NCI-H2081 treated with DMSO at 0.1 percent for 48 hours (cell line): ENCODE measurements at regions not wholly inside any gene's neighbourhood (a gene's known extent, or its start where the extent isn't known, plus 50 kb on each side); places are given as distances from the start of the nearest gene placed in this dataset.
"Not testable (repeated sequence)": the region's sequence is repeated elsewhere in the genome, so short reads cannot be mapped to it uniquely, and the experiment has no call there.

Source experiments
- DNase-seq: peaks from one replicate; lab custom pipeline; 2025; lab: John Stamatoyannopoulos, UW

DNA sequence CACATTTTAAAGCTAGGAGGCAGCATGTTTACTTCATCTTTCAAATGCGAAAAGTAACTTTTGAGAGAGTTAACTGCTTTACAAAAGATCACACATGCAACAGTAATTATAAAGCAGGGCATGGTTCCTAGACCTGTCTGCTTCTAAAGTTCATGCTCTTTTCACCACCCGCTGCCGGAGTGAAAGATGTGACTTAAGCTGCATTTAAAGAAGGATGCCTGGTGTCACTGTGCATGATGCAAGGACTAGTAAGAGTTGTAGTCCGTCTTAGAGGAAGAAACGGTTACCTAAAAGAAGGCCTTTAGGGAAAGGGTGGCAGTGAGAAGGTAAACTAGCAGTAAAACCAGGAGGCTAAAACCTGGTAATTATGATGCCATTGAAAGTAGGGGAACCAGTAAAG is 1689.1 kb downstream of the KCNT2 start:
- no peak for DNase-seq

- DNase-seq, result no peak
Observed at GRCh38 chr1:194917769-194918168, 1690.5 kb downstream of the KCNT2 start.

DNA sequence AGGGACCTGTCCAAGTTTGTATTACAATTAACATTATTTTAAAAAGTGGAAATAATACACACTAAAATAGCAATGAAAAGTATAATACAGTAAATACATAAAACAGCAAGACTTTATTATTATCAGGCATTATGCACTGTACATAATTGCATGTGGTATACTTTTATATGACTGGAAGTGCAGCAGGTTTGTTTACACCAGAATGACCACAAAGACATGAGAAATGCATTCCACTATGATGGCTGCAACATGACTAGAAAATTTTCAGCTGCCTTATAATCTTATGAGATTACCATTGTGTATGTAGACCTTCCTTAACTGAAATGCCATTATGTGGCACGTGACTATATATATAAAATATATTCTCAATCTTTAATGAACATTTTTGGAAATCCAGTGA is 1699.6 kb downstream of the KCNT2 start:
- DNase-seq, result no peak

- no peak for DNase-seq
Observed at GRCh38 chr1:194903524-194903923, 1704.7 kb downstream of the KCNT2 start.

DNA sequence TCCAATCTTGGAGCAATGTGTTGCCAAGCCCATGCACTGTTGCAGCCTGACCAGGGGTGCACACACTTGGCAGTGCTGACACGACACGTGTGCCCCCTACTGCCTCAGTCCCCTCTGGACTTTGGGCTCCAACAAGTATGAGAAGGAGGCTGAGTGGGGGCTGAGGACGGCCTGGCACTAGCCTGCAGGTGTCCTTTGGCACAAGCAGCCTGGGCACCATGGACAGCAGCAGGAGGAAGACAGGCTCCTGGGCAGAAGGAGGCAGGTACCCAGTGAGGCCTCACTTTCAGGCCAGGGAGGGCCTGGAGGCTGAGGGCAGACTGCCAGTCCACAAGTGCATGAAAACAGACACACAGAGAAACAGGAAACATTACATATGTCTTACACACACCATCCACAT is 1702.9 kb upstream of the B3GALT2 start:
- DNase-seq, result no peak

DNA sequence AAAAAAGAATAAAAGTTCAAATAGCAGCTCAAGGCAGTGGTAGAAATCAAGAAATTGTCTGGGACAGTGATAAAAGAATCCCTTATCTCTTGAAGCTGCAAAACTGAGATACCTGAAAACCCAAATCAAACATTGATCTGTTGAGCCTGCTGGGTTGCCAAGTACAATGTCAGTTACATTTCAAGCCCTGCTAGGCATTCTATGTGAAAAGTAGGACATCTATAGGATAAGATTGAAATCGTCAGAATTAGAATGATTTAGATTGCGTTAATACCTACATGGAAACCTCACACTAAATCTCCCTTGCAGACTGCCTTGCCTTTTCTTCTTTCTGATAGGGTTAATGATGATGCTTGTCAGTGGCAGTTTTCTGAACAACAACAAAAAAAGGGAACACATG is 1684.4 kb upstream of the B3GALT2 start:
- no peak for DNase-seq

DNA sequence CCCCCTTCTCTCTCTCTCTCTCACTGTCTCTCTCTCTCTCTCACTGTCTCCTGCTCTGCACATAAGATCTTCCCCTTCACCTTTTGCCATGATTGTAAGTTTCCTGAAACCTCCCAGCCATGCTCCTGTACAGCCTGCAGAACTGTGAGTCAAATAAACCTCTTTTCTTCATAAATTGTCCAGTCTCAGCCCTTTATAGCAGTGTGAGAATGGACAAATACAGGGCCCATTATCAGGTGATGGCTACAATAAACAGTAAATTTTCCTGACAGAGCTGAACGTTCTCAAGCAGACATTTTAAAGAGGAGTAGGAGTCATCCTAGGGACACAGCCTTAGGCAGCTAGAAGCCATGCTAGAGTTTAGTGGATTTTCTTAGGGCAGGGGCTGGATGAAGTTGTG is 1679.7 kb upstream of the B3GALT2 start:
- DNase-seq, result no peak

DNA sequence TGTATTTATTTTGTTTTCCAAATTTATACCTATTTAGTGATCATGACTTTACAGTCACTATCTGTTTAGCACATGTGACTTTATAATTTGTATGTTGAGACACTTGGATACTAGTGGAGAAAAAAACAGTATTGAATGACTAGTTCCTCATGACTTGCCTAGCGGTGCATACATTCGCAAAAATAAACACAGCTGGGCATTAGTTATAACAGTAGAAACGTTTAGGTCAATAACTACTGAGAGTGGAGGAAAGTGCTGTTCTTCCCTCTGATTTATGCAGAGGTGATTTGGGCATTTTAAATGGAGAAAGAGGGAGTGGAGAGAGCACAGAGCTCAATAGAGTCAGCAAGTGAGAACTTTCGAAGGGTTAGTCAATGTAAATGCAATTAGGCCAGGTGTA is 1679.0 kb upstream of the B3GALT2 start:
- DNase-seq, result peak; percentile 24

GRCh38 chr1:194862129-194862528 is 1675.7 kb upstream of the B3GALT2 start:
- DNase-seq, result no peak

- DNase-seq, result no peak
Observed at GRCh38 chr1:194860248-194861201, 1674.1 kb upstream of the B3GALT2 start.

DNA sequence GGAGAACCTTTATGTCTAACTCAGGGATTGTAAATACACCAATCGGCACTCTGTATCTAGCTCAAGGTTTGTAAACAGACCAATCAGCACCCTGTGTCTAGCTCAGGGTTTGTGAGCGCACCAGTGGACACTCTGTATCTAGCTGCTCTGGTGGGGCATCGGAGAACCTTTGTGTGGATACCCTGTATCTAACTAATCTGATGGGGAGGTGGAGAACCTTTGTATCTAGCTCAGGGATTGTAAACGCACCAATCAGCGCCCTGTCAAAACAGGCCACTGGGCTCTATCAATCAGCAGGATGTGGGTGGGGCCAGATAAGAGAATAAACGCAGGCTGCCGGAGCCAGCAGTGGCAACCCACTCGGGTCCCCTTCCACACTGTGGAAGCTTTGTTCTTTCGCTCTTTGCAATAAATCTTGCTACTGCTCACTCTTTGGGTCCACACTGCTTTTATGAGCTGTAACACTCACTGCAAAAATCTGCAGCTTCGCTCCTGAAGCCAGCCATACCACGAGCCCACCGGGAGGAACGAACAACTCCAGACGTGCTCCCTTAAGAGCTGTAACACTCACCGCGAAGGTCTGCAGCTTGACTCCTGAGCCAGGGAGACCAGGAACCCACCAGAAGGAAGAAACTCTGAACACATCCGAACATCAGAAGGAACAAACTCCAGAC is 1673.2 kb upstream of the B3GALT2 start:
- DNase-seq, result not testable (repeated sequence)

GRCh38 chr1:194858811-194859480 is 1672.5 kb upstream of the B3GALT2 start:
- not testable (repeated sequence) for DNase-seq

DNA sequence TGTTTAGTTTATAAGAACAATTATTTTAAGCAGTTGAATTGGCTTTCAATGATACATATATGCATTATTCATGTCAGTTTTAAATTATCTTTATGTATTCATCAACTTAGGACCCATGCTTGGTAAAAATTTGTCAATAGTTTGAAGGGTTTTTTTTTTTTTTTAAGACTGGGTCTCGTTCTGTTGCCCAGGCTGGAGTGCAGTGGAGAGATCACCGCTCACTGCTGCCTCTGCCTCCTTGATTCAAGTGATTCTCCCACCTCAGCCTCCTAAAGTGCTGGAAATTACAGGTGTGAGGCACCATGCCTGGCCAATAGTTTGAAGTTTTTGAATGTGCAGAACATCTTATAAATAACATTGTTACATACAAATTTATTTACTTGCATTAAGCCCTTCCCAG is 1671.0 kb upstream of the B3GALT2 start:
- DNase-seq, result no peak

- DNase-seq, result no peak
Observed at GRCh38 chr1:194848846-194849245, 1662.4 kb upstream of the B3GALT2 start.

DNA sequence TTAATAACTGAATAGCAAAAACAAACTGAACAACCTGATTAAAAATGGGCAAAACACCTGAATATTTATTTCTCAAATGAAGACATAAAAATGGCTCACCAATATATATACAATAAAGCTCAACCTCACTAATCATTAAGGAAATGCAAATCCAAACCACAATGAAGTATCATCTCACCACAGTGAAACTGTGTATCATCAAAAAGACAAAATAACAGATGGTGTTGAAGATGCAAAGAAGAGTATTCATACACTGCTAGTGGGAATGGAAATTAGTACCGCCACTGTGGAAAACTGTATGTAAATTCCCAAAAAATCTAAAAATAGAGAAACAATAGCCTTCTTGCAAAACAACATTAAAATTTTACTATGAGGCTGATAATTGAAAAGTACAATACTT is 1660.1 kb upstream of the B3GALT2 start:
- DNase-seq, result no peak

DNA sequence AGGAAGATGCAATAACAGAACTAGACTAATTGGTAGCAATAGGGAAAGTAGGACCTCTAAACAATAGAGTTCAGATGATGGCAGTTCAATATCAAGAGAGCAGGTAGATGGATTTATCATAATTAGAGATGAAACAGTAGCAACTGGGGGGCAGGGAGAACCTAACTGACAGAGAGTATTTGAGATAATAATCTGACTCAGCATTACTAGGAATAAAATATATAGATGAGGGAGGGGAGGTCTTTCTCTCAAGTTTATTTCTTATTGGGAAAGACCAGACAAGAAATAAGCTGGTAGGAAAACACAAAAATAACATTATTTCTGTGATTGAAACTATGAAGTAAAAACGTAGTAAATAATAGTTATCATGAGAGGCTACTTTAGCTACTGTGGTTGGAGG is 1656.7 kb upstream of the B3GALT2 start:
- no peak for DNase-seq

DNA sequence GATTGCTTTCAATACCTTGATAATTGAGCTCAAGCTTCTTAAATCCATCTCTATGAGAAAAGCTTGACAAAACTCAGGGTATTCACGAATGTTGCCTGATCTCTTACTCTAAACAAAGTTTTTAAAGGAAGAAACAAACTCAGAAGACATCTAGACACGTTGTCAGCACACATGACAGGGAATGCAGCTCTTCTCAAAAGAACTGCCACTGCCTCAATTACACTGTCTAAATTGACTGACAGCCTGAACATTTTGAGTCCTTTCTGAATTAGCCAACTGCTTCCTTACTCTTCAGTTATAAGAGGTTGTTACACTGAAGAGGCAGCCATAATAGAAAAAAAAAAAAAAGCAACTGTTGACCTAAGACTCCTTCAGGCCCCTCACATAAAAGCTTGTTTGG is 1646.7 kb upstream of the B3GALT2 start:
- DNase-seq, result no peak

GRCh38 chr1:194831595-194831994 is 1645.2 kb upstream of the B3GALT2 start:
- not testable (repeated sequence) for DNase-seq

DNA sequence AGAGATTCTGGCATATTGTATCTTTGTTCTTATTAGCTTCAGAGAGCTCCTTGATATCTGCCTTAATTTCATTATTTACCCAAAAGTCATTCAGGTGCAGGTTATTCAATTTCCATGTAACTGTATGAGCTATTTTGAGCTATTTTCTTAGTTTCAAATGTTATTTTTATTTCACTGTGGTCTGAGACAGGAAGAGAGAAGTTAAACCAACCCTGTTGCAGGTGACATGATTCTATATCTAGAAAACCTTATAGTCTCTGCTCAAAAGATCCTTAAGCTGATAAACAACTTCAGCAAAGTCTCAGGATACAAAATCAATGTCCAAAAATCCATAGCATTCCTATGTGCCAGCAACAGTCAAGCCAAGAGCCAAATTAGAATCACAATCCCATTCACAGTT is 1644.0 kb upstream of the B3GALT2 start:
- no peak for DNase-seq

DNA sequence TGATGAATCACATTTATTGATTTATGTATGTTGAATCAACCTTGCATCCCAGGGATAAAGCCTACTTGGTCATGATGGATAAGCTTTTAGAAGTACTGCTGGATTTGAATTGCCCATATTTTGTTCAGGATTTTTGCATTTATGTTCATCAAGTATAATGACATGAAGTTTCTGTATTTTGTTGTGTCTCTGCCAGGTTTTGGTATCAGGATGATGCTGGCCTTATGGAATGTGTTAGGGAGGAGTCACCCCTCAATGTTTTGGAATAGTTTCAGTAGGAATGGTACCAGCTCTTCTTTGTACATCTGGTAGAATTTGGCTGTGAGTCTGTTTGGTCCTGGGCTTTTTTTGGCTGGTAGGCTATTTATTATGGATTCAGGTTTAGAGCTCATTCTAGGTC is 1643.1 kb upstream of the B3GALT2 start:
- DNase-seq, result no peak

GRCh38 chr1:194825382-194825781 is 1639.0 kb upstream of the B3GALT2 start:
- no peak for DNase-seq

DNA sequence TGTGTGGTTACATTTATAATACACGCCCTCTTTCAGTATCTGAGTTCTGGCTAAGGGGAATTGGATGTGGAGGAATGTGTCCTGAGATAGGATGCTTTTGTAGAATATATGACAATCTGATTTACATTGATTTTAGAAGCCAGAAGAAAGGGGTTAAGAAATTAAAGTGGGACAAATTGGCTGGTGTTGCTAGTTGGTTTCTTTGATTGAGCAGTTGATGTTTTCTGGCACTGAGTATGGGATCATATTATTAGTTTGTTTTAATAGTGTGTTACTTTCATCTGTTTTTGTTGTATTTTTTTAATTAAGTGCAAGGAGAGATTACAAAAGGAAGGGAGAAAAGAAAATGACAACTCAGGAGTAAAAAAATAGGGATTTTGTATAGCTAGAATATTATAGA is 1634.7 kb upstream of the B3GALT2 start:
- no peak for DNase-seq

GRCh38 chr1:194818674-194819073 is 1632.3 kb upstream of the B3GALT2 start:
- DNase-seq, result no peak
